Kidney epithelial cell (primary cell): ENCODE measurements at regions not wholly inside any gene's neighbourhood (a gene's known extent, or its start where the extent isn't known, plus 50 kb on each side); places are given as distances from the start of the nearest gene placed in this dataset.

ENCODE experiments used
- DNase-seq: peaks from one replicate; pipeline ENCODE4 v3.0.0-alpha.2; 2010; ENCODE audit warnings: low read depth
- H3K27me3 ChIP-seq: 2 replicates; pipeline ENCODE4 v1.6.0; 2011; ENCODE audit warnings: low read length; ENCODE audit not compliant: control insufficient read depth, insufficient read depth
- H3K36me3 ChIP-seq: 2 replicates; pipeline ENCODE4 v1.5.1; 2011; ENCODE audit warnings: low read length; ENCODE audit not compliant: control insufficient read depth, insufficient read depth
- H3K4me3 ChIP-seq: 2 replicates; pipeline ENCODE4 v1.5.1; 2011; ENCODE audit warnings: low read depth, mild to moderate bottlenecking, control low read depth, low read length
- CTCF ChIP-seq: IDR thresholded peaks from 2 replicates; pipeline ENCODE4 v1.5.1; 2011; ENCODE audit warnings: mild to moderate bottlenecking, moderate library complexity, low read length, control low read depth, inconsistent platforms; ENCODE audit not compliant: insufficient read depth, poor library complexity, severe bottlenecking

GRCh38 chr12:116432314-116432750, 126.8 kb upstream of the MAP1LC3B2 start:
- no peak for DNase-seq
- no peak for TF ChIP-seq CTCF
- Histone ChIP-seq H3K36me3 (no peaks in the 10 kb centered on the region), H3K4me3 (no peak overlapping the region), H3K27me3 (no peaks in the 10 kb centered on the region)

GRCh38 chr12:116433249-116433648, 125.9 kb upstream of the MAP1LC3B2 start:
- Histone ChIP-seq H3K27me3 (no peaks in the 10 kb centered on the region), H3K4me3 (no peak overlapping the region), H3K36me3 (no peaks in the 10 kb centered on the region)
- no peak for TF ChIP-seq CTCF
- DNase-seq, result no peak

GRCh38 chr12:116434155-116435011, 124.8 kb upstream of the MAP1LC3B2 start:
- Histone ChIP-seq H3K36me3 (no peaks in the 10 kb centered on the region), H3K4me3 (no peak overlapping the region), H3K27me3 (no peaks in the 10 kb centered on the region)
- DNase-seq, result peak; percentile 70
- no peak for TF ChIP-seq CTCF

GRCh38 chr12:116435984-116436383, 123.2 kb upstream of the MAP1LC3B2 start:
- Histone ChIP-seq H3K36me3 (no peaks in the 10 kb centered on the region), H3K27me3 (no peaks in the 10 kb centered on the region), H3K4me3 (no peak overlapping the region)
- DNase-seq, result no peak
- TF ChIP-seq CTCF, result no peak

- Histone ChIP-seq H3K36me3 (no peaks in the 10 kb centered on the region), H3K27me3 (no peaks in the 10 kb centered on the region), H3K4me3 (no peak overlapping the region)
- DNase-seq, result no peak
- no peak for TF ChIP-seq CTCF
Observed at GRCh38 chr12:116436561-116437249, 122.5 kb upstream of the MAP1LC3B2 start.
